DOHH2 (cell line): ENCODE measurements at regions not wholly inside any gene's neighbourhood (a gene's known extent, or its start where the extent isn't known, plus 50 kb on each side); places are given as distances from the start of the nearest gene placed in this dataset.

Source experiments
- H3F3A ChIP-seq: fragments of 200-600 bp; sonication (generic), shearing (Covaris generic); 2 replicates; pipeline ENCODE4 v1.6.0; 2016; ENCODE audit warnings: antibody characterized with exemption, mild to moderate bottlenecking; ENCODE audit not compliant: control insufficient read depth, insufficient read depth
- H3K27ac ChIP-seq: fragments of 200-600 bp; sonication (generic); 2 replicates; pipeline ENCODE4 v1.5.1; 2014; ENCODE audit warnings: low read depth, mild to moderate bottlenecking, low read length, moderate library complexity
- H3K27me3 ChIP-seq: fragments of 200-600 bp; sonication (generic); 2 replicates; pipeline ENCODE4 v1.6.1; 2014; ENCODE audit warnings: mild to moderate bottlenecking, low read length, mixed read lengths; ENCODE audit not compliant: control insufficient read depth
- H3K36me3 ChIP-seq: fragments of 200-600 bp; sonication (generic); 2 replicates; pipeline ENCODE4 v1.6.1; 2014; ENCODE audit warnings: mild to moderate bottlenecking, low read length, moderate library complexity, mixed read lengths; ENCODE audit not compliant: control insufficient read depth
- H3K4me1 ChIP-seq: fragments of 200-600 bp; sonication (generic); 2 replicates; pipeline ENCODE4 v1.6.1; 2014; ENCODE audit warnings: mild to moderate bottlenecking, low read length, mixed read lengths; ENCODE audit not compliant: control insufficient read depth
- H3K4me2 ChIP-seq: fragments of 200-600 bp; sonication (generic); 2 replicates; pipeline ENCODE4 v1.6.0; 2014; ENCODE audit warnings: mild to moderate bottlenecking, low read length, moderate library complexity
- H3K4me3 ChIP-seq: fragments of 200-600 bp; sonication (generic); 2 replicates; pipeline ENCODE4 v1.5.1; 2014; ENCODE audit warnings: mild to moderate bottlenecking, low read length, mixed read lengths
- H3K79me2 ChIP-seq: fragments of 200-600 bp; sonication (generic); 2 replicates; pipeline ENCODE4 v1.6.1; 2014; ENCODE audit warnings: mild to moderate bottlenecking, low read length, mixed read lengths; ENCODE audit not compliant: control insufficient read depth
- H3K9me2 ChIP-seq: fragments of 200-600 bp; sonication (generic); replicated peaks from 2 replicates; pipeline ENCODE4 v1.6.1; 2014; ENCODE audit warnings: mild to moderate bottlenecking, low read length, mixed read lengths; ENCODE audit not compliant: control insufficient read depth
- H3K9me3 ChIP-seq: fragments of 200-600 bp; sonication (generic); 2 replicates; pipeline ENCODE4 v1.6.1; 2014; ENCODE audit warnings: antibody characterized with exemption, low read length, mixed read lengths; ENCODE audit not compliant: control insufficient read depth, insufficient read depth
- H4K20me1 ChIP-seq: fragments of 200-600 bp; sonication (generic); 2 replicates; pipeline ENCODE4 v1.6.0; 2014; ENCODE audit warnings: low read depth, mild to moderate bottlenecking, antibody characterized with exemption, low read length, moderate library complexity; ENCODE audit not compliant: control insufficient read depth, insufficient read depth
- EZH2phosphoT487 ChIP-seq: fragments of 200-600 bp; sonication (generic); IDR thresholded peaks from 2 replicates; pipeline ENCODE4 v1.6.1; 2017; ENCODE audit warnings: borderline replicate concordance, mild to moderate bottlenecking, antibody characterized with exemption, low read length, moderate library complexity, mixed read lengths
- TF ChIP-seq, protein P1 (sequence below): fragments of 200-600 bp; sonication (generic); IDR thresholded peaks from one replicate; pipeline ENCODE4 v1.5.1; 2014; ENCODE audit warnings: antibody characterized with exemption, mild to moderate bottlenecking, low read depth, low read length; ENCODE audit not compliant: poor library complexity, severe bottlenecking

DNA sequence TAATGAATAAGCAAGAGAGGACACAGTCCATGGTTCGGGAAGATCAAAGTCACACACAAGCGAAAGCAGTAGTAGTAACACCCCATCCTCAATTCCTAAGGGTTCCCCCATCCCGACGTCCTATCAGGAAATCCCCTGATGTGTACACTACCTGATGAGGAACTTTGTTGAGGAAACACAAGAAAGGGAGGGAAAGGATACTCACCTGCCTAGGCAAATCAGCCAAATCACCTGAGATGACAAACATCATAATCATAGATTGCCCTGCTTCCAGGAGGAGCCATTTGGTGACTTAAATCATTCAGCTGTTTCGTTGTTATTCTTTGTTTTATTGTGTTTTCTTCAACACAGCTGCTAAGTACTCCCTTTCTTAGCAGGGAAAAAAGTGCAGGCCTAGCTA is 55.5 kb upstream of the SPOPL start:
- no peak overlapping the region for H3K4me3 ChIP-seq
- no peaks in the 10 kb centered on the region for H4K20me1 ChIP-seq
- no peaks in the 10 kb centered on the region for H3K9me3 ChIP-seq
- H3K4me1 ChIP-seq = no peaks in the 10 kb centered on the region
- TF ChIP-seq, protein P1, sequence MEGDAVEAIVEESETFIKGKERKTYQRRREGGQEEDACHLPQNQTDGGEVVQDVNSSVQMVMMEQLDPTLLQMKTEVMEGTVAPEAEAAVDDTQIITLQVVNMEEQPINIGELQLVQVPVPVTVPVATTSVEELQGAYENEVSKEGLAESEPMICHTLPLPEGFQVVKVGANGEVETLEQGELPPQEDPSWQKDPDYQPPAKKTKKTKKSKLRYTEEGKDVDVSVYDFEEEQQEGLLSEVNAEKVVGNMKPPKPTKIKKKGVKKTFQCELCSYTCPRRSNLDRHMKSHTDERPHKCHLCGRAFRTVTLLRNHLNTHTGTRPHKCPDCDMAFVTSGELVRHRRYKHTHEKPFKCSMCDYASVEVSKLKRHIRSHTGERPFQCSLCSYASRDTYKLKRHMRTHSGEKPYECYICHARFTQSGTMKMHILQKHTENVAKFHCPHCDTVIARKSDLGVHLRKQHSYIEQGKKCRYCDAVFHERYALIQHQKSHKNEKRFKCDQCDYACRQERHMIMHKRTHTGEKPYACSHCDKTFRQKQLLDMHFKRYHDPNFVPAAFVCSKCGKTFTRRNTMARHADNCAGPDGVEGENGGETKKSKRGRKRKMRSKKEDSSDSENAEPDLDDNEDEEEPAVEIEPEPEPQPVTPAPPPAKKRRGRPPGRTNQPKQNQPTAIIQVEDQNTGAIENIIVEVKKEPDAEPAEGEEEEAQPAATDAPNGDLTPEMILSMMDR = no peak
- no peak for TF ChIP-seq EZH2phosphoT487
- no peaks in the 10 kb centered on the region for H3K36me3 ChIP-seq
- H3F3A ChIP-seq = no peaks in the 10 kb centered on the region
- no peaks in the 10 kb centered on the region for H3K79me2 ChIP-seq
- no peak overlapping the region for H3K27ac ChIP-seq
- no peaks in the 10 kb centered on the region; the same call in 1 of the 2 replicates for H3K9me2 ChIP-seq
- no peaks in the 10 kb centered on the region for H3K27me3 ChIP-seq
- no peak overlapping the region for H3K4me2 ChIP-seq

DNA sequence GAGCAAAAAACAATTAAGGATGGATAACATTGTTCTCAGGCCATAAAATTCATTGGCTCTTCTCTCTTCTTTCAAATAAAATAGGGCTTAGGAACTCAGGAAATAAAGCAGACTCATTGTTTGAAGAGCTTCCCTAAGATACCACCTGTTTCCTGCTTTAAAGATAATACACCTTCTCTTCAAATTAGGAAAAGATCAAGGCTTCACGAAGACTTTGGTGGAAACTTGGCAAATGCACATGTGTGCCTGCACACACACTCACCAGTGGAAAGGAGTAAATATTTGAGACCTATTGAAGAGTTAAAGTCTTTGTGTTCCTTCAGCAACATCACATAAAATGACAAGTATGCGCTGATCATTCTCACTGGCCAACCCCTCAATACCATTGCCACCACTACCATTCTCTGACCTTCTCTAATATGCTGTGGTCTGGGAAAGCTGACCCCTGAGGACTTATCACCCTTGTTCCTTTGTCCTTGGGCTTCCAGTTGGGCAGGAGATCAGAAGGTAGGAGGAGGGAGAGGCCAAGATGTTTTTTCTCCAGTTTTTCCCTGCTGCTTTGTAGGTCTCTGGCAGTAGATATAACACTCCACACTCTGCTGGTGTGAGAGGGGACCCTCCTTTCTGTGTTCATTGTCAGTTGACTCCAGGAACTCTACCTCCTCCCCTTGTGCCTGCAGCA is 53.5 kb upstream of the SPOPL start:
- H3K27me3 ChIP-seq = no peaks in the 10 kb centered on the region
- TF ChIP-seq, protein P1 = no peak
- no peak for TF ChIP-seq EZH2phosphoT487
- H3K4me3 ChIP-seq = no peak overlapping the region
- H3K36me3 ChIP-seq = no peaks in the 10 kb centered on the region
- H3K79me2 ChIP-seq = no peaks in the 10 kb centered on the region
- no peaks in the 10 kb centered on the region for H3K9me2 ChIP-seq
- no peaks in the 10 kb centered on the region for H3K4me1 ChIP-seq
- no peak overlapping the region for H3K4me2 ChIP-seq
- H4K20me1 ChIP-seq = no peaks in the 10 kb centered on the region
- H3K9me3 ChIP-seq = no peaks in the 10 kb centered on the region
- no peak overlapping the region for H3K27ac ChIP-seq
- no peaks in the 10 kb centered on the region for H3F3A ChIP-seq
